Endometrium (tissue), 2 donors: ENCODE measurements at regions not wholly inside any gene's neighbourhood (a gene's known extent, or its start where the extent isn't known, plus 50 kb on each side); places are given as distances from the start of the nearest gene placed in this dataset.
"Not testable (repeated sequence)": the region's sequence is repeated elsewhere in the genome, so short reads cannot be mapped to it uniquely, and the experiment has no call there.

Experiments
- FAIRE-seq: peaks from 2 replicates; lab custom pipeline; 2012; peaks lifted over from hg19 to GRCh38; lab: Jason Lieb, UNC
- donor health status: control.
- donor health status: control.

DNA sequence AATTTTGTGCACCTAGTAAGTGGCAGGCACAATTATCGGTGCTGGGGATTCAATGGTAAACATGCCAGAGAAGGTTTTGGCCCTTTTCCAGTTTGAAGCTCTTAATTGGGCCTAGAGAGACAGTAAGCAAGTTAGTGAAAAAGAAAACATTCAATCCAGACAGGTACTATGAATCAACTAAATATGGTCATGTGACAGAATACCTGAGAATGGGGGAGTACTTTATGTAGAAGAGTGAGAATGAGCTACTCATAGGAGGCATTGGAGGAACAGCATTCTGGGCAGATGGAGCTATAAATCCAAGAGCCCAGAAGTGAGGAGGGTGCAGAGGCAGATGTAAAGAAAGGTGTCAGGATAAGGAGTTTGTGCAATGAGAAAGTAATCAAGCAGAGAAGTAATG lies 1017.9 kb downstream of the ADGRL2 start:
- no peak for FAIRE-seq

- FAIRE-seq, result no peak
Measured at GRCh38 chr1:82813386-82813785, 1012.7 kb downstream of the ADGRL2 start.

GRCh38 chr1:82810601-82811000 lies 1009.9 kb downstream of the ADGRL2 start:
- no peak for FAIRE-seq

- no peak for FAIRE-seq
Measured at GRCh38 chr1:82807563-82807962, 1006.8 kb downstream of the ADGRL2 start.

DNA sequence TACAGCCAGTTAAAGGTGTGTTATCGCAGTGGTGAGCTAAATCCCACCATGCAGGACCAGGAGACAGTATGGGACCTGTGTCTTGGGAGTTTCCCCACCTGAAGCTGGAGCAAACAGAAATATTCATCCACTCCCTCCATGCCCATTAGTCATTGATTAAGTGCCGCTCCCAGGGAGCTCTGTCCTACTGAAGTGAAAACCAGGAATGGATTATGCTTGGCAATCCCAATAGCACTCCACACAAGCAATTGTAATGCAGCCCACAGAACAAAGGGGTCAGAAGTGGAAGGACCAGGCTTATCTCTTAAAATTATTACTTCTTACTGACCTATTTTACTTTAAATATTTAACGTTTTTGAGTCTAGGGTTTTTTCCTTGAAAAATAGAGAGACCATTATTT lies 1005.4 kb downstream of the ADGRL2 start:
- FAIRE-seq, result no peak

DNA sequence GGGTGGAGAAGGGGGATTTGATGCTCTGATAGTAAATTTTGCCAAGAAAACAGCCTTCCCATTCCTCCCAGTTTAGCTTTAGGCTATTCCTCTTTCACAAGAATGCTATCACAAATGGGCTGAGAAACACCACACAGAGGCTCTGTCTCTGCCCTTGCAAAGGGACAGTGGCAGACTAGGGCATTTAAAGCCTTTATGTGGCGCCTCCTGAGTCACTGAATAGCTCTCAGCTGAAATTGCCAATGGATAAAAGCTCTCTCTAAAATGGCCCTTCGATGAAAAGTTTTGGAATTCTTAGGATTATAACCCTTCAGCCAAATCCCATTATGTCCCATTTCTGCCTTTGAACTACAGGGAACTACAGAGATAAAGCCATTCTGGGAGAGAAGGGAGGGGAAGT lies 1000.4 kb downstream of the ADGRL2 start:
- FAIRE-seq, result no peak

DNA sequence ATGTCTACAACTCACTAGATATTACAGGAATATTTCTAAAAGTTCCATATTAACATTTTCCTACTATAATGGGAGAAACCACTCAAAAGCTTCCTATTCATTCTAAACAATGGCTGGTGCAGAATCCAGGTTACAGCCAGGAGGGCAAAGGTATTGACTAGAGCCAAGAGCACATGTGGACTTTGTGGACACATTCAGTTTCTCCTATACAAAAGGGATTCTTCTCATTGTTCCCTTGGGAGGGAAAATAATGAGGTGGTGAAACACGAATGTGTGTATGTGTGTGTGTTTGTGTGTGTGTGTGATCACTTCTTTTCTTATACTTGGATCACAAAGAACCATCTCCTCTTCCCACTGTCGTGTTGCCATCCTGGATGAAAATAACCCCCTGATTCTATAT lies 1000.0 kb downstream of the ADGRL2 start:
- FAIRE-seq, result no peak

DNA sequence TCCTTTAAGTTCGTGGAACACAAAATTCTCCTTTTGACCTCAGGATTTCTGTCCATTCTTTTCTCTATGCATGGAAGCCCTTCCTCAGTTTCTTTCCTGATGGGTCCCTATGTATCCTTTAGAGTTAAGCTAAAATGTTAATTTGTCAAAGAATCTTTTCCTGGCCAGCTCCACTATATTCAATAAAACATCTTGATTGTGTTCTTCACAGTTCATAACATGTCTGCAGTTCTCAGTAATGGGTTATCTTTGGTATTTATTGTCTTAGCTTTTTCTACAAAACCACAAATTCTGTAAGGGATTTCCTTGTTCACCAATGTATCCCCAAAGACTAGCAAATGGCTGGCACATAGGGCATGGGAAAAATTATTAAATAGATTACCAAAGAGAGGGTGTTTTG lies 998.5 kb downstream of the ADGRL2 start:
- FAIRE-seq, result no peak

- FAIRE-seq, result no peak
Measured at GRCh38 chr1:82795508-82796149, 994.9 kb downstream of the ADGRL2 start.

DNA sequence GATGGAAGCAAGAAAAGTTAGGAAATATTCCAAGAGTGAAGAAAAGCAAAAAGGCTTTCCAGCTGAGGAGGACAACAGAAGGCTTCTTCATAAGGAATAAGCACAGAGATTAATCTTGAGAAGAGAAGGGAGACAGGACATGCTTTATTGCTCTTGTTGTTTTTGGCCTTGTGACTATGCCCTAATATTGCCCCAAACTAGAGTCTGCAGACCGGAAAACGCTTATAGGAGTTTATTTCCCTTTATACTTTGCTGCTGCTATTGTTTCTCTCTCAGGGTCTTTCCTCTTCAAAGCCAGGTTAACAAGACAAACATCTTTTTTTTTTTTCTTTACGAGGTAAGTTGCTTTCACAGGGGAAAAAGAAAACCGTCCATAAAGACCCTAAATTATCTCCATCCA lies 991.4 kb downstream of the ADGRL2 start:
- FAIRE-seq, result no peak

GRCh38 chr1:82790556-82790955 lies 989.8 kb downstream of the ADGRL2 start:
- no peak for FAIRE-seq

DNA sequence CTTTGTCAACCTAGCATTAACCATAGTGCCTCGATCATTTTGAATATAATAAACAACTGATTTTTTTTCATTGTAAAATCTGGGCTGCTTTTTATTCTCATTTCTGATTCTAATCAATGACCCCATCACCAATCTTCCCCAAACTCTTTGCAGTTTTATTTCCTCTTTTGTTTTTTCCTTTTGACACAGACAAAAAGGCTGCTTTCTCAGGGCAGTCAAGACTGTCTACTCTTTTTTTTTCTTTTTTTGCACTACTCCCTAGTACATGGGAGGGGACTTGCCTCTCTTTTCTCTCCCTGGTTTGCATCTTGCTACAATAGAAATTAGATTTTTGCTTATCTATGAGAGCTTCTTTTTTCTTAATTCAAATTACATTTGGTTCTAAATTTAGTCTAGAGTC lies 987.9 kb downstream of the ADGRL2 start:
- no peak for FAIRE-seq

GRCh38 chr1:82788038-82788437 lies 987.3 kb downstream of the ADGRL2 start:
- FAIRE-seq, result no peak

DNA sequence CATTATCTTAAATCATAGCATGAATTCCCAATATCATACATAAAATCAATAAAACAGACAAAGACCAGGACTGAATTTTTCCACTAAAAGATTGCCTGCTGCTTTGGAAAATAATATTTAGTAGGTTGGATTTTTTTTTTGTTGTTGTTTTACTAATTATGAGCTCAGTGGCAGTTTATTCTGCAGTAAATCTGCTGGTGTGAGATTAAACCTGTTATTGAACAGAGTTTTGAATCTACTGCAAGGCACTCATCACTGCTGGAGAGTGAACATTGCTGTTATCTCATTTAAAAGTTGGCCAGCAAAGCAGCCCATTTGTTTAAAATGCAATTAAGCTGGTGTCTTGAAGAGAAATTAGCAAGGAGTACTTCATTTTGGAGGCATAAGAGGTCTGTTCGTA lies 986.1 kb downstream of the ADGRL2 start:
- no peak for FAIRE-seq

DNA sequence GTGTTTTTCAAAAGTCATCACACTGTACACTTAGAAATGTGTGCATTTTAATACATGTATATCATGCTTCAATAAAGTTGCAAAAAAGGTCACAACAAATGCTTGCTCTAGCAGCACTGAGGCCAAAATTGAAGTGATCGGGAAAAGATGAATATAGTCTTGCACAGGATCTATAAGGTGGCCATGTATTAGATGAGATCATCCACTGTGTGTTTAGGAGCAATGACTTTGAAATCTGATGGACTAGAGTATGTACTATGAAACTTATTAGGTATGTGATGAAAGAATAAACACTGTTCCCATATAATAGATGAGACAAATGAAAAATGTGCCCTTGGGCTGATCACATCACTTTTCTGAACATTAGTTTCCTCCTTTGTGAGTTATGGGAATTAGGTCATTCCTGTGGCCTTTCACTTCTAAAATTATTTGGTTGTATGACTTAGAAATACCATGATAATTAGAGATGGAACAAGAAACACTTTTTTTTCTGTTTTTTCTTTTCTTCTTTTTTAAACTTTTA lies 984.6 kb downstream of the ADGRL2 start:
- FAIRE-seq, result peak; percentile 8

- no peak for FAIRE-seq
Measured at GRCh38 chr1:82783044-82783443, 982.3 kb downstream of the ADGRL2 start.

- no peak for FAIRE-seq
Measured at GRCh38 chr1:82782599-82782998, 981.9 kb downstream of the ADGRL2 start.

DNA sequence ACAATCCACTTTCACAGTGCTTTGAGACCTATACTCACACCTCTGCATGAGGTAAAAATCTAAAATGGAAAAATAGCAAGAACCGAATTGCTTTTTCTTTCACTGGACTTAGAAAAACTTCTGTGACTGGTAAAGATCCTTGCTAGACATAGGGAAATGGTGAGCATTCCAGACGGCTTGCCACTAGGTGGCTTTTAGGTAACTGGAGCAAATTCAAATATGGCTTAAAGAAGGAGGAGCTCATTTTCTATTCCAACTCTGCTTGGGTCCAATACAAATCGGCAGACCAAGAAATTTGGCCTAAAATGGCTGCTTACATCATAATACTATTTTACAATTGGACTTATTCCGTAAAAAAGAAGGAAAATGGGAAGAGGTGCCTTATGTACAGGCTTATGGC lies 977.9 kb downstream of the ADGRL2 start:
- no peak for FAIRE-seq

DNA sequence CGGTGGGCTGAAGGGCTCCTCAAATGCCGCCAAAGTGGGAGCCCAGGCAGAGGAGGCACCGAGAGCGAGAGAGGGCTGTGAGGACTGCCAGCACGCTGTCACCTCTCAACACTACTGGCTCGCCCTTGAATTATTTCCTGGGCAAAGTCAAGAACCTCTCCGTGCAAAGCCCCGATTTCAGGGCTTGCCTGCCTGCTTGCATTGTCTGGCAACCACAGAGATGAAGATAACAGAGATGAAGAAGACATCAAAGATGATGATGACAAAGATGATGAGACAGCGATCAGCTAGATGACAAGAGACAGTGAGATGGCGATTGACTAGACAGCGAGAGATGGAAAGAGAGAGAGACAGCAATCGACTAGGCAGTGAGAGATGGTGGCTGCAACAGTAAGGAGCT lies 976.5 kb downstream of the ADGRL2 start:
- FAIRE-seq, result no peak

GRCh38 chr1:82776730-82777129 lies 976.0 kb downstream of the ADGRL2 start:
- not testable (repeated sequence) for FAIRE-seq

DNA sequence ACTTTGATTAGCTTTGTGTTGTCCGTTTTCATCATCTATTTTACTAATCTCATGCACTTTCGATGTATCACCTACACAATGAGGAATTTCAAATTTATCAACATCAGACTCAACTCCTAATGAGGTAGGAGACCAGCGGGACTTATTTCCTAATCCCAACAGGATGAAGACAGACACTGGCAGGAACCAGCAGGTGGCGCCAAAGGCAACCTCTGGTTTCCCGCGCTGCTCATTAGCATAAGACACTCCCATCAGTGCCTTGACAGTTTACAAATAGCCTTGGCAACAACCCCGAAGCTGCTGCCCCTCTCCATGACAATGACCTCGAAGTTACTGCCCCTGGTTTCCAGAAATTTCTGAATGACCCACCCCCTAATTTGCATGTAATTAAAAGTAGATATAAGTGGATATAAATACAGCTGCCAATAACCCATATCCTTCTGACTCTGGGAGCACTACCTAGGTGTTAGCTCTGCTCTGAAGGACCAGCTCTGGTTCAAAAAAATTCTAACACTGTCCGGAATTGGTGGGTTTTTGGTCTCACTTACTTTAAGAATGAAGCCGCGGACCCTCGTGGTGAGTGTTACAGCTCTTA lies 974.8 kb downstream of the ADGRL2 start:
- FAIRE-seq, result no peak

- FAIRE-seq, result no peak
Measured at GRCh38 chr1:82762829-82763532, 962.2 kb downstream of the ADGRL2 start.

DNA sequence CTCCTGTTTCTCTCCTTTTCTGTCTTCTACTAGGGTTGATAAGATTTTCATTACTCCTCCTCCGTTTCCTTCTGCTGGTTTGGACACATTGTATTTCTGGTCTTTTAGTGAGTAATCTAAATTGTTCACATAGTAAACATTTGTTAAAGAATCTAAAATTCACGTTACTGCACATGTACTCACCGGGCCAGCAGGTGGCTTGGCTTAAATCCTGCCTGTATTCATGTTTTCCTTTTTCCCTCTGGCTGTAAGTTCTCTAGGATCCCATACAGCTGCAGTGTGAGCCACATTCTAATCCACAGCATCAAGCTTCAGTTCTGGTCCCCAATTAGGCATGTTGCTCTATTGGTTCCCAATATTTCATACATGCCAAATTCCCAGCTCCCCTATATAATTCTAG lies 958.3 kb downstream of the ADGRL2 start:
- FAIRE-seq, result no peak

DNA sequence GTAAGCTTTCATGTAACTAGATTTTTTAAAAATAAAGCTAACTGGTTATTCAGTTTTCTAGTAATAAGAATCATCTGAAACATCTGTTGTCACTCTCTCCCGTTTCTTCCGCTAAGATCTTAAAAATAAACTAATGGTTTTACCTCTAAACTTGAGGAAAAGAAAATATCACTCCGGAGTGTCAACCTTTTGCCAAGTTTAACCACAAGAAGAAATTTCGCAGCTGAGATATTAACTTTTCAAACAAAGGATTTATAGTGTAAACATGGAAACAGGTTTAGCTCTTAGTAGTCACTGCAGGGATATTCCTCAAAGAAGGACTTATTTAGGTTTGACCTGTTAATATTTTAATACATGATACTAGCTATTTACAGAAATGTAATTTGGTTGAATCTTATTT lies 954.9 kb downstream of the ADGRL2 start:
- FAIRE-seq, result no peak
